ENCODE measurements at regions not wholly inside any gene's neighbourhood (a gene's known extent, or its start where the extent isn't known, plus 50 kb on each side); places are given as distances from the start of the nearest gene placed in this dataset.

- Histone ChIP-seq H2AK5ac (ENCODE audit: low read length, severe bottlenecking) (no peak overlapping the region), H3K27ac (ENCODE audit: low read length, poor library complexity, severe bottlenecking) (no peak overlapping the region), H2BK12ac (ENCODE audit: low read length in 2 of 2) (no peak overlapping the region), H2BK15ac (ENCODE audit: low read depth, poor library complexity, severe bottlenecking) (no peak overlapping the region), H3K4me2 (ENCODE audit: low read length, poor library complexity, severe bottlenecking) (no peak overlapping the region), H4K91ac (ENCODE audit: low read length) (no peak overlapping the region), H3K9me3 (ENCODE audit: control insufficient read depth, low read length) (no peaks in the 10 kb centered on the region), H3K4me3 (ENCODE audit: insufficient read depth in 1 of 2, low read depth in 1 of 2, low read length in 2 of 2) (no peak overlapping the region), H2AFZ (ENCODE audit: low read depth, low read length) (no peak overlapping the region), H3K18ac (ENCODE audit: low read depth in 1 of 2, low read length in 2 of 2) (no peak overlapping the region), H4K8ac (ENCODE audit: low read length) (no peak overlapping the region), H3K4ac (ENCODE audit: low read depth in 1 of 2, low read length in 2 of 2) (no peak overlapping the region), H2BK120ac (ENCODE audit: low read depth, low read length) (no peak overlapping the region), H3K23ac (ENCODE audit: low read length in 2 of 2) (no peak overlapping the region), H3K36me3 (ENCODE audit: control insufficient read depth in 1 of 2, insufficient read depth in 2 of 2, low read depth in 1 of 2, low read length in 2 of 2) (no peaks in the 10 kb centered on the region), H3K79me1 (replicated peaks; ENCODE audit: low read length, poor library complexity, severe bottlenecking) (no peaks in the 10 kb centered on the region), H3K4me1 (ENCODE audit: control insufficient read depth, insufficient read depth, low read depth, low read length) (no peaks in the 10 kb centered on the region), H3K9ac (ENCODE audit: low read length) (no peak overlapping the region), H3K14ac (ENCODE audit: low read length in 2 of 2) (no peak overlapping the region), H2BK5ac (ENCODE audit: low read depth, low read length, poor library complexity, severe bottlenecking) (no peak overlapping the region), H3K27me3 (ENCODE audit: control insufficient read depth in 1 of 2, insufficient read depth in 1 of 2, low read length in 2 of 2) (no peaks in the 10 kb centered on the region)
- DNase-seq, result peak; percentile 4
- WGBS, result 88% methylated on average over 1 of the region's 1 CpG
Measured at GRCh38 chr21:27134516-27134915, 167.6 kb upstream of the ADAMTS5 start.

- H2AK5ac ChIP-seq (ENCODE audit: low read length, severe bottlenecking), result no peak overlapping the region
- H2BK15ac ChIP-seq (ENCODE audit: low read depth, poor library complexity, severe bottlenecking), result no peak overlapping the region
- H3K4me3 ChIP-seq (ENCODE audit: insufficient read depth in 1 of 2, low read depth in 1 of 2, low read length in 2 of 2), result no peak overlapping the region
- H3K79me1 ChIP-seq (replicated peaks; ENCODE audit: low read length, poor library complexity, severe bottlenecking), result no peaks in the 10 kb centered on the region
- H2BK120ac ChIP-seq (ENCODE audit: low read depth, low read length), result no peak overlapping the region
- H3K4ac ChIP-seq (ENCODE audit: low read depth in 1 of 2, low read length in 2 of 2), result no peak overlapping the region
- H3K36me3 ChIP-seq (ENCODE audit: control insufficient read depth in 1 of 2, insufficient read depth in 2 of 2, low read depth in 1 of 2, low read length in 2 of 2), result no peaks in the 10 kb centered on the region
- DNase-seq, result peak; percentile 29
- H2BK12ac ChIP-seq (ENCODE audit: low read length in 2 of 2), result no peak overlapping the region
- H3K27me3 ChIP-seq (ENCODE audit: control insufficient read depth in 1 of 2, insufficient read depth in 1 of 2, low read length in 2 of 2), result no peaks in the 10 kb centered on the region
- no peak overlapping the region for H4K91ac ChIP-seq (ENCODE audit: low read length)
- peak overlapping the region; percentile 14 for H3K4me2 ChIP-seq (ENCODE audit: low read length, poor library complexity, severe bottlenecking)
- H4K8ac ChIP-seq (ENCODE audit: low read length), result no peak overlapping the region
- H2AFZ ChIP-seq (ENCODE audit: low read depth, low read length), result no peak overlapping the region
- H2BK5ac ChIP-seq (ENCODE audit: low read depth, low read length, poor library complexity, severe bottlenecking), result no peak overlapping the region
- H3K23ac ChIP-seq (ENCODE audit: low read length in 2 of 2), result no peak overlapping the region
- WGBS, result 79% methylated on average over 2 of the region's 2 CpGs
- H3K9ac ChIP-seq (ENCODE audit: low read length), result no peak overlapping the region
- no peaks in the 10 kb centered on the region for H3K4me1 ChIP-seq (ENCODE audit: control insufficient read depth, insufficient read depth, low read depth, low read length)
- no peak overlapping the region for H3K14ac ChIP-seq (ENCODE audit: low read length in 2 of 2)
- H3K9me3 ChIP-seq (ENCODE audit: control insufficient read depth, low read length), result no peaks in the 10 kb centered on the region
- H3K18ac ChIP-seq (ENCODE audit: low read depth in 1 of 2, low read length in 2 of 2), result no peak overlapping the region
- H3K27ac ChIP-seq (ENCODE audit: low read length, poor library complexity, severe bottlenecking), result peak overlapping the region; percentile 47
Measured at GRCh38 chr21:27132266-27132665, 165.4 kb upstream of the ADAMTS5 start.

- H2BK5ac ChIP-seq (ENCODE audit: low read depth, low read length, poor library complexity, severe bottlenecking), result no peak overlapping the region
- H4K8ac ChIP-seq (ENCODE audit: low read length), result no peak overlapping the region
- 100% methylated on average over 2 of the region's 3 CpGs for WGBS
- no peak overlapping the region for H2BK15ac ChIP-seq (ENCODE audit: low read depth, poor library complexity, severe bottlenecking)
- no peak overlapping the region for H3K4me2 ChIP-seq (ENCODE audit: low read length, poor library complexity, severe bottlenecking)
- no peak overlapping the region for H2AFZ ChIP-seq (ENCODE audit: low read depth, low read length)
- H3K14ac ChIP-seq (ENCODE audit: low read length in 2 of 2), result no peak overlapping the region
- H3K79me1 ChIP-seq (replicated peaks; ENCODE audit: low read length, poor library complexity, severe bottlenecking), result no peaks in the 10 kb centered on the region
- H3K4me1 ChIP-seq (ENCODE audit: control insufficient read depth, insufficient read depth, low read depth, low read length), result no peaks in the 10 kb centered on the region
- H3K4ac ChIP-seq (ENCODE audit: low read depth in 1 of 2, low read length in 2 of 2), result no peak overlapping the region
- H2BK120ac ChIP-seq (ENCODE audit: low read depth, low read length), result no peak overlapping the region
- no peak overlapping the region for H2AK5ac ChIP-seq (ENCODE audit: low read length, severe bottlenecking)
- no peaks in the 10 kb centered on the region for H3K9me3 ChIP-seq (ENCODE audit: control insufficient read depth, low read length)
- H3K36me3 ChIP-seq (ENCODE audit: control insufficient read depth in 1 of 2, insufficient read depth in 2 of 2, low read depth in 1 of 2, low read length in 2 of 2), result no peaks in the 10 kb centered on the region
- no peak overlapping the region for H3K4me3 ChIP-seq (ENCODE audit: insufficient read depth in 1 of 2, low read depth in 1 of 2, low read length in 2 of 2)
- no peak overlapping the region for H3K9ac ChIP-seq (ENCODE audit: low read length)
- no peak overlapping the region for H2BK12ac ChIP-seq (ENCODE audit: low read length in 2 of 2)
- no peak overlapping the region for H4K91ac ChIP-seq (ENCODE audit: low read length)
- H3K23ac ChIP-seq (ENCODE audit: low read length in 2 of 2), result no peak overlapping the region
- no peak overlapping the region for H3K27ac ChIP-seq (ENCODE audit: low read length, poor library complexity, severe bottlenecking)
- H3K27me3 ChIP-seq (ENCODE audit: control insufficient read depth in 1 of 2, insufficient read depth in 1 of 2, low read length in 2 of 2), result no peaks in the 10 kb centered on the region
- no peak overlapping the region for H3K18ac ChIP-seq (ENCODE audit: low read depth in 1 of 2, low read length in 2 of 2)
- DNase-seq, result no peak
Measured at GRCh38 chr21:27130154-27130553, 163.3 kb upstream of the ADAMTS5 start.

- H4K8ac ChIP-seq (ENCODE audit: low read length), result no peak overlapping the region
Measured at GRCh38 chr21:27129694-27130093, 162.8 kb upstream of the ADAMTS5 start.

More at GRCh38 chr21:27129694-27130093, 162.8 kb upstream of the ADAMTS5 start:
- Histone ChIP-seq H3K4me3 (ENCODE audit: insufficient read depth in 1 of 2, low read depth in 1 of 2, low read length in 2 of 2) (no peak overlapping the region), H2BK12ac (ENCODE audit: low read length in 2 of 2) (no peak overlapping the region), H3K27ac (ENCODE audit: low read length, poor library complexity, severe bottlenecking) (no peak overlapping the region), H2BK5ac (ENCODE audit: low read depth, low read length, poor library complexity, severe bottlenecking) (no peak overlapping the region), H3K9me3 (ENCODE audit: control insufficient read depth, low read length) (no peaks in the 10 kb centered on the region), H3K27me3 (ENCODE audit: control insufficient read depth in 1 of 2, insufficient read depth in 1 of 2, low read length in 2 of 2) (no peaks in the 10 kb centered on the region), H3K14ac (ENCODE audit: low read length in 2 of 2) (no peak overlapping the region), H2AFZ (ENCODE audit: low read depth, low read length) (no peak overlapping the region), H3K18ac (ENCODE audit: low read depth in 1 of 2, low read length in 2 of 2) (no peak overlapping the region), H2BK120ac (ENCODE audit: low read depth, low read length) (no peak overlapping the region), H3K4me1 (ENCODE audit: control insufficient read depth, insufficient read depth, low read depth, low read length) (no peaks in the 10 kb centered on the region), H4K91ac (ENCODE audit: low read length) (no peak overlapping the region), H2BK15ac (ENCODE audit: low read depth, poor library complexity, severe bottlenecking) (no peak overlapping the region), H3K23ac (ENCODE audit: low read length in 2 of 2) (no peak overlapping the region), H3K4me2 (ENCODE audit: low read length, poor library complexity, severe bottlenecking) (no peak overlapping the region), H3K4ac (ENCODE audit: low read depth in 1 of 2, low read length in 2 of 2) (no peak overlapping the region), H3K9ac (ENCODE audit: low read length) (no peak overlapping the region), H3K79me1 (replicated peaks; ENCODE audit: low read length, poor library complexity, severe bottlenecking) (no peaks in the 10 kb centered on the region), H2AK5ac (ENCODE audit: low read length, severe bottlenecking) (no peak overlapping the region), H3K36me3 (ENCODE audit: control insufficient read depth in 1 of 2, insufficient read depth in 2 of 2, low read depth in 1 of 2, low read length in 2 of 2) (no peaks in the 10 kb centered on the region)
- no peak for DNase-seq
